ENCODE measurements at regions not wholly inside any gene's neighbourhood (a gene's known extent, or its start where the extent isn't known, plus 50 kb on each side); places are given as distances from the start of the nearest gene placed in this dataset.
A peak's percentile ranks its signal among the peaks of the same experiment; 100 is the strongest.
"Not testable (repeated sequence)": the region's sequence is repeated elsewhere in the genome, so short reads cannot be mapped to it uniquely, and the experiment has no call there.

DNA sequence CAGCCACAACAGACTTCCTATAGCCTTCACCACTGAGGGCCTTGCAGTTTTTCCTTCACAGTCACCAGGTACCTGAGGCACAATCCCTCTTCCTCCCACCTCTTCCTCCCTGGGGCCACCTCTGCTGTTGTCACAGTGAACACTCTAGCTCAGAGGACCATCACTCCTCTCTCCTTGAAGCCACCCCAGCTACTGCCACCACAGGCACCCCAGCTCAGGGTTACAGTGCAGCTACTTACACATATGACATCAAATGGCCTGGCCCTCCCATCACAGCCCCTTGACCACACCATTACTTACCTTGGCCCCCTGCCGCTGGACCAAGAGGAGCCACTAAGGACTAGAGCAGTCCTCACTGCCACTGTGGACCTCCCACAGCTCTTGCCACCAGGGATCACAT, 213.5 kb upstream of the CRBN start:
- no peak for DNase-seq
- H3K36me3 Mint-ChIP-seq, result no peaks in the 10 kb centered on the region

DNA sequence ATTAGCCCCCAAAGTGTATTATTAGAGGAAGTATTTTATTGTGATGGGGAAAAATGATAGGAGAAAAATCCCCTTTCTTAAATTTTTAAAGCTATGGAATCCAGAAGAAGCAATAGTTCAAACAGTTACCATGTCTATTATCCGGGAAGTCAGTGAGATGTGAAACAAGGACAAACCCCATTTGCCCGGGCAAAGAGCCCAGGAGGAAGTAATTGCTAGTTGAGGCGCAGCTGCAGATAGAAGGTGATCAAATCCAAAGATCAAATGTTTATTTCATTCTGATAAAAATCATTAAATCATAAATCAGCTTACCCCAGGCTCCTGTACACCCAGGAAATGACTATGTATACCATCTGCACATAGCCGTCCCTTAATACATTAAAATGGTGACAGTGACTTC, 204.0 kb upstream of the CRBN start:
- Mint-ChIP-seq H3K4me1 (no peaks in the 10 kb centered on the region), H3K36me3 (peaks cover 0 to 3% (median 0%) of the 10 kb centered on the region in 3 donors), H3K27me3 (ENCODE audit: low read depth in 3 of 3) (peaks cover 0 to 3% (median 2%) of the 10 kb centered on the region in 3 donors), H3K9me3 (peaks cover 0 to 7% (median 0%) of the 10 kb centered on the region in 6 donors), H3K27ac (no peak overlapping the region), H3K4me3 (no peak overlapping the region)
- no peak for DNase-seq

More for the DNA sequence above, 213.5 kb upstream of the CRBN start:
- Mint-ChIP-seq H3K4me1 (no peaks in the 10 kb centered on the region), H3K27ac (no peak overlapping the region), H3K9me3 (peaks cover 0 to 8% (median 2%) of the 10 kb centered on the region in 6 donors), H3K4me3 (no peak overlapping the region), H3K27me3 (ENCODE audit: low read depth in 3 of 3) (no peaks in the 10 kb centered on the region)

DNA sequence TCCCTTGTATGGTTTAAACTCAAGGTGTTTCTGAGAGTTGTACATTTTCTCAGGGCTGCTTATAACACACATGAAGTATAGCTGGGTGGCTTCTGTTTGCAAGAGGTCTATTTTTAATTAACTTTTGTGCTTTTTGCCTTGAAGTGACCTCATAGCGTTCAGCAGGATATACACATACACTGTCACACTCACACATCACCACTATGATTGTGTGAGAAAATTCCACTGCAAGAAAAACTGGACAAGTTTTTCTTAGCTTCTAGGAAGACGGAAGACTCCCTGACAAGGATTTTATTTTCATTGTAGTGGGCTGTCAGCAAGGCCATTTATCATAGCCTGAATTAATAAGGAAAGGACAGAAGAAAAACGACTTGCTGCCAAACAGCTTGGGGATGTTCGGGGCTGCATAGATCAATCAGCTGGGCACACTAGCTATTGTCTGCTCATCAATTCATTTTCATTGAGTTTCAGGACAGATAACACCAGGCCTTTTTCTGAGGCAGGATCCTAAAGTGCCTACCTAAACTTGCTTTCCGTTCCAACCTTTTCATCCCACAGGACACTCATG, 192.8 kb upstream of the CRBN start:
- H3K27ac Mint-ChIP-seq, result no peak overlapping the region
- H3K27me3 Mint-ChIP-seq (ENCODE audit: low read depth in 3 of 3), result peaks cover 0 to 1% (median 0%) of the 10 kb centered on the region in 3 donors
- DNase-seq, result no peak
- H3K9me3 Mint-ChIP-seq, result peaks cover 4 to 21% (median 9%) of the 10 kb centered on the region in 6 donors
- no peaks in the 10 kb centered on the region for H3K4me1 Mint-ChIP-seq
- H3K4me3 Mint-ChIP-seq, result no peak overlapping the region
- no peaks in the 10 kb centered on the region for H3K36me3 Mint-ChIP-seq

DNA sequence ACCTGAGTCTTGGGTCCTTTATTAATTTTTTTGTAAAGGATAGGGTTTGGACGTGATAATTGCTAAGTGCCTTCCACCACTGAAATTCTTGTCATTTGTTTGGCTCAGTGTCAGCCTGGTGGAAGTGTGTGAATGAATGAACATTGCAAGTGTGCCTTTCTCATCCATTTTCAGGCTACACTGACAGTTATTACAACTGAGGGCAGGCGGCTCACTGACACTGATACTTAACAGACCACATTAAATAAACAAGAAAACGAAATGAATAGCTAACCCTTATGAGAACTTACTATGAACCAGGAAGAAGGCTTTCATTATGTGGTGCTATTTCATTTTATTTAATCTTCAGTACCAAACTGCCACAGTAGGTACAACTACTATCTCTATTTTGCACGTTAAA, 188.8 kb upstream of the CRBN start:
- no peak overlapping the region for H3K4me3 Mint-ChIP-seq
- H3K36me3 Mint-ChIP-seq, result no peaks in the 10 kb centered on the region
- no peaks in the 10 kb centered on the region for H3K9me3 Mint-ChIP-seq
- no peak overlapping the region for H3K27ac Mint-ChIP-seq
- H3K27me3 Mint-ChIP-seq (ENCODE audit: low read depth in 3 of 3), result no peaks in the 10 kb centered on the region
- DNase-seq, result no peak
- H3K4me1 Mint-ChIP-seq, result no peaks in the 10 kb centered on the region

DNA sequence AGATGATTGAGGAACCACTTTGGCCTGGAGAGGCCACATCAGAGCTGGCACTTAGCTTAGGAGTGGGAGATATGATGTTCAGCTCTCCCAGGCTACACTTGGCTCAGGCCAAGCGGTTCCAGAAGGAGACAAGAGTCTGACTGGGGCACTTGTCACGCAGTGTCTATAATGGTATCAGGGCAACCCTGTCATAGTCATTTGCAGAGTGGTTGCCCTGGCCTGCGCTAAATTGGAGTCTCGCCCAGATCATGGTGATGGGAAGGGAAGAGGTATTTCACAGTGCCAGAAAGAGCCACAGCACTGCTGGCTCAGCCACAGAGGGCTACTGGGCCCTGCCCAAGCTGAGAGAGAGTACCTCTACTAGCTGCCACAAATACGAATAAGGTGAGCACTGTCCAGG, 186.9 kb upstream of the CRBN start:
- peak overlapping the region in 1 of 6 donors; percentile 53 for H3K27ac Mint-ChIP-seq
- DNase-seq, result no peak
- no peaks in the 10 kb centered on the region for H3K27me3 Mint-ChIP-seq (ENCODE audit: low read depth in 3 of 3)
- no peaks in the 10 kb centered on the region for H3K4me1 Mint-ChIP-seq
- no peaks in the 10 kb centered on the region for H3K36me3 Mint-ChIP-seq
- H3K4me3 Mint-ChIP-seq, result no peak overlapping the region
- no peaks in the 10 kb centered on the region for H3K9me3 Mint-ChIP-seq

DNA sequence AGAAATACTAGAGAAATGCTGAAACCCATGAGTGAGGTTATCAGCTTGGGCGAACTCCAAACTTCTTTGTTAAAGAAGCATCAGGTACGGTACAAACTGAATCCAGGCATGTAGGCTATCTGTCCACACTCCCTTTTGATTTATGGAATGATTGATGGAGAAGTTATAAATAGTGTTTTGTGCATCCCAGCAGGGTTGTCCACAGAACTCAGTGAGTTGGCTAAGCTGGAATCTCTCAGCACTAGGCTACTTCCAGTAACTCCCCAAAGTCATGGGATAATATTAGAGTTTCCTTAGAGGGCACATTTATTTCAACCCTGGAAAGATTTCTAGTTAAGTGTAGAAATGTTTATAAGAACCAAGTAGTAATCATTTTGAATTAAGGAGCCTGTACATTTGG, 186.2 kb upstream of the CRBN start:
- Mint-ChIP-seq H3K27me3 (ENCODE audit: low read depth in 3 of 3) (no peaks in the 10 kb centered on the region), H3K4me3 (no peak overlapping the region), H3K27ac (no peak overlapping the region), H3K9me3 (no peaks in the 10 kb centered on the region), H3K36me3 (no peaks in the 10 kb centered on the region), H3K4me1 (no peaks in the 10 kb centered on the region)
- no peak for DNase-seq

DNA sequence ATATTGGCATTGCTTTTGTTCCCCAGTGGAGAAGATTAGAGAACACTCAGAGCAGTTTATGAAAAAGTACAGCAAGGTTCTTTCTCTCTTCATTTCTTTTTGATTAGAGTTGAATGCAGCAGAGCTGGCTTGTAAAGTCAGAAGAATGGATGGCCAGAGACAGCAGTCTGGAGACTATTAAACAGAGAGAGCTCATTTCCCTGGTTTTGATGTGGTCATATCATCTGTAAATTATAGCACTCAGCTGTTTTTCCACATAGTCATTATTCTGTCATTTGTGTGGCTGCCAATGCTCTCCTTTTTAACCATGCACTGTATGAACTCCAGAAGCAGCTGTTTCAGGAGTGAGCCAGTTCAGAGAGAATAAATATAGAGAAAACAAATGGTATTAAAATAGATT, 177.4 kb upstream of the CRBN start:
- H3K9me3 Mint-ChIP-seq, result no peaks in the 10 kb centered on the region
- H3K36me3 Mint-ChIP-seq, result no peaks in the 10 kb centered on the region
- H3K27me3 Mint-ChIP-seq (ENCODE audit: low read depth in 3 of 3), result peaks cover 0 to 1% (median 0%) of the 10 kb centered on the region in 3 donors
- no peak overlapping the region for H3K27ac Mint-ChIP-seq
- no peak overlapping the region for H3K4me3 Mint-ChIP-seq
- H3K4me1 Mint-ChIP-seq, result no peaks in the 10 kb centered on the region
- DNase-seq, result no peak

DNA sequence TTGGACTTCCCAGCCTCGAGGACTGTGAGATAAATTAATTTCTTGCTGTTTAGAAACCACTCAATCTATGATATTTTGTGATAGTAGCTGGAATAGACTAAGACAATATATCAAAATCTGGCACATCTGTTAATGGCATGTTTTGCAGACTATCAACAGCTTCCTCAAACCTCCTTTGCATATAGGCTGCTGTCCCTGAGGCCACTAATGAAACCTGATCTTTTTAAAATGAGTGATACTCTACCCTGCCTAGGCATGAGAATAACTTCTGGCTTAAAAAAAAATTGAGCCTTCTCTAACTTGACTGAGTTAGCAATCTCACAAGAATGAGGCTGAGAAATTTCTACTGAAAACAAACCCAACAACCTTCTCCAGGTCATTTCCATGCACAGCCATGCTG, 176.0 kb upstream of the CRBN start:
- Mint-ChIP-seq H3K27me3 (ENCODE audit: low read depth in 3 of 3) (peaks cover 0 to 1% (median 0%) of the 10 kb centered on the region in 3 donors), H3K4me3 (no peak overlapping the region), H3K27ac (no peak overlapping the region), H3K4me1 (no peaks in the 10 kb centered on the region), H3K9me3 (no peaks in the 10 kb centered on the region), H3K36me3 (no peaks in the 10 kb centered on the region)
- no peak for DNase-seq

DNA sequence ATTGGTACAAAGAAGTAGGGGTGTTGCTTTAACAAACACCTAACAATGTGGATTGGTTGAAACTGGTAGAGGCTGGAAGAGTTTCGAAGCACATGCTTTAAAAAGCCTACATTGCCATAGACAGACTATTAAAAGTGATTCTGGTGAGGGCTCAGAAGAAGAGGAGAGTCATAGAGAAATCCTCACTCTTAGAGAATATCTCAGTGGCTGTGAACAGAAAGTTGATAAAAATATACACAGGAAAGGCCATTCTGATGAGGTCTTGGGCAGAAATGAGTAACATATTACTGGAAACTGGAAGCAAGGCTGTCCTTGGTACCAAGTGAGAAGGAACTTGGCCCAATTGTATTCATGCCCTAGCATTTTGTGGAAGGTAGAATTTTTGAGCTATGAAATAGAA, 173.7 kb upstream of the CRBN start:
- no peak overlapping the region for H3K4me3 Mint-ChIP-seq
- peaks cover 0 to 3% (median 0%) of the 10 kb centered on the region in 3 donors for H3K36me3 Mint-ChIP-seq
- H3K4me1 Mint-ChIP-seq, result no peaks in the 10 kb centered on the region
- H3K27me3 Mint-ChIP-seq (ENCODE audit: low read depth in 3 of 3), result peaks cover 0 to 4% (median 0%) of the 10 kb centered on the region in 3 donors
- no peak for DNase-seq
- no peak overlapping the region for H3K27ac Mint-ChIP-seq
- H3K9me3 Mint-ChIP-seq, result no peaks in the 10 kb centered on the region

DNA sequence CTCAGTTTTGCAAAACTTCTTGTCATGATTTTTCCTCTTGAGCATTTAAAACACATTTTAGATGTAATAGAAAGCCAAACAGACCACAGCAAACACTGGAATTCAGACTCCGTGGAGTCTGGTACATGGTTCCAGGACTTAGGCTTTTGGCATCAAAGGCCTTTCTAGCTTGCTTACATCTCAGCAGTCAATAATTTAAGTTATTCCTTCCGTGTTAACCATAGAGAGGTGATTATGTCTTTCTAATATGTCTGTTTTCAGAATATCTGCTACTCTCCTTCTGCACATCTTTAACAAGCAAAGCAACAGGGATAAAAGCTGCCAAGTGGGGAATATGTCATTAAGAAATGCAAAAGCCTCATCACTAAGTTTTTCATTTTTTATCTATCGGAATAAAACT, 171.7 kb upstream of the CRBN start:
- DNase-seq, result no peak
- Mint-ChIP-seq H3K9me3 (no peaks in the 10 kb centered on the region), H3K27me3 (ENCODE audit: low read depth in 3 of 3) (peaks cover 0 to 4% (median 0%) of the 10 kb centered on the region in 3 donors), H3K4me1 (no peaks in the 10 kb centered on the region), H3K36me3 (peaks cover 0 to 3% (median 0%) of the 10 kb centered on the region in 3 donors), H3K27ac (no peak overlapping the region), H3K4me3 (no peak overlapping the region)

DNA sequence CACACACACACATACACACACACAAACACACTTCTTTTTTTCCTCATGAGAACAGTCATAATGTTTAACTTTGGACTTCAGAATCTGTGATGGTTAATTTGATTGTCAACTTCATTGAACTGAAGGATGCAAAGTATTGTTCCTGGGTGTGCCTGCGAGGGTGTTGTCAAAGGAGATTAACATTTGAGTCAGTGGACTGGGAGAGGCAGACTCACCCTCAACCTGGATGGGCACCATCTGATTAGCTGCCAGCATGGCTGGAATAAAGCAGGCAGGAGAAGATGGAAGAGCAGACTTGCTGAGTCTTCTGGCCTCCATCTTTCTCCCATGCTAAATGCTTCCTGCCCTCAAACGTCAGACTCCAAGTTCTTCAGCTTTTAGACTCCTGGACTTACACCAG, 167.6 kb upstream of the CRBN start:
- H3K4me1 Mint-ChIP-seq; H3K27me3 Mint-ChIP-seq (ENCODE audit: low read depth in 3 of 3); H3K27ac Mint-ChIP-seq; H3K36me3 Mint-ChIP-seq; H3K4me3 Mint-ChIP-seq; H3K9me3 Mint-ChIP-seq; DNase-seq: not testable (repeated sequence)

DNA sequence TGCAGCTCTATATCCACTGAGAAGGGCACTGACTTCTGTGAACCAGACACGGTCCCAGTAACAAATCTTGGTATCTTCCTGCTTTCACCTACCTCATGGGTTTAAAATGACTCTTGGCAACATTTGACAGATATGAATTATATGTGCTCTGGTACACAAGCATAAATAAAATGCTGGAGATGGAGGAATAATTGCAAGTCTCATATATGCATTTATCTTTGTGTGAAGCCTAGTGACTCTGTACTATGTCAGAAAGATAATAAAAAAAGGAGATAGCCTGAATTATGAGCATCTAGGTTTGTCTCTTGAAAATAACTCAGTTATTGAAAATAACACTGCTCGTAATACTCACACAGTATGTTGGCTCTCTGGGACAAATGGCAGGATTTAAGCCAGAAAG, 167.1 kb upstream of the CRBN start:
- Mint-ChIP-seq H3K27me3 (ENCODE audit: low read depth in 3 of 3) (peaks cover 0 to 6% (median 0%) of the 10 kb centered on the region in 3 donors), H3K4me1 (no peaks in the 10 kb centered on the region), H3K36me3 (peaks cover 0 to 3% (median 0%) of the 10 kb centered on the region in 3 donors), H3K9me3 (peaks cover 0 to 4% (median 0%) of the 10 kb centered on the region in 6 donors), H3K4me3 (no peak overlapping the region), H3K27ac (no peak overlapping the region)
- DNase-seq, result no peak

DNA sequence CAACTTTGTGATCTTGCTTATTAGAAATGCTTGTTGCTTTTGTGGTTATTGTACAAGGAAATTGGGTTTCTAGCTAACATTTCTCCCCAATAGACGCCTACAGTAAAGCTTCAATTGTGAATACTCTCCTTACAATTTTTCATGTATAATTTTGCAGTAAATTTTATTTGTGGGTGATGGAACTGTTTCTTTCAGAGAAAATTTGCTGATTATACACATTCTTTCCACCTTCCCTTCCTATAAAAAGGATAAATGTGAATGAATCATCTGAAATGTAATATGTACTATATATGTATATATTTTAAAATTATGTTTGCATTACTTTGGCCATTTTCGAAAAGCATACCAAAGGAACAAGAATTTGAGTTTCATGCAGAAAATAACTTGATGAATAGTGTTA, 162.7 kb upstream of the CRBN start:
- no peaks in the 10 kb centered on the region for H3K36me3 Mint-ChIP-seq
- no peak for DNase-seq

DNA sequence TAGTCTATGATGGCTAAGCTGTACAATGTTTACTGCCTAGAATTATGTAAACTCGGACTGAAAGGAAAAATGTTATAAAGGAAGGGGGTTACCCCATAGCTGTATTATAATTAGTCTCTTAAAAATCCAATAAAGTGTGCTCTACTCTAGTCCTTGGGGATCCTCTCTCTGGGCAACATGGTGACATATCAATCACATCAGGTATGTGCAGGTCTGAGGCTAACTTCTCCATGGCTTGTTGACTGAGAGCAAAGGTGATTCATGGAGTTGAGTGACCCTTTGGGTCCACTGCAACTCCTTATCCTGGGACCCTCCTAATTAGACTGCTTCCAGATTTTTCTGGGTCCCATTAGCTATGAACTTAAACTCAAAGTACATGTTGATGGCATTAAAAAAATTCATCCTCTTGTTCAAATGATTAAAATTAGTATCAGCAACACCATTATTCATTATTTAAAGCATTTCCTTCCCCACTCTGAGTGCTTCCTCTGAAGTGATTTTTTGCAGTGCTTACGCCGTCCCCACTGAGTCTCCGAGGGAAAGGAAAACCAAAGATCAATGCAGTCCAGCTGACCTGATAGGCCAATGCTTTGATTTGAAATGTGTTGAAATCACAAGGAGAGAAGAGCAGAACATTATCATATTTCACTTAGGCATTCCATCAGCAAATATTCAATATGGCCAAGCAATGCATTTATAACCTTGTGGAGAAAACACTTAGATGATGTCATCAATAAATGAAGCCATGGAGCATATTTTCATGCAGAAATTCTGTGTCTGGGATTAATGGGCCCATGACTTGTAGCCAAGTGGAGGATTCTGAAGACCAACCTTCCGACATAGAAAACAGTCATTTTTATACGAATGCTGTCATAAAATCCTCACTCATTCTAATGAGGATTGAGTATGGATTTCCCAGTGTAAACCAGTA, 161.7 kb upstream of the CRBN start:
- H3K4me1 Mint-ChIP-seq, result no peaks in the 10 kb centered on the region
- no peaks in the 10 kb centered on the region for H3K36me3 Mint-ChIP-seq
- H3K27ac Mint-ChIP-seq, result no peak overlapping the region
- DNase-seq, result no peak
- H3K4me3 Mint-ChIP-seq, result no peak overlapping the region
- H3K9me3 Mint-ChIP-seq, result peaks cover 0 to 8% (median 0%) of the 10 kb centered on the region in 6 donors
- H3K27me3 Mint-ChIP-seq (ENCODE audit: low read depth in 3 of 3), result peaks cover 0 to 3% (median 2%) of the 10 kb centered on the region in 3 donors

More for the DNA sequence above, 162.7 kb upstream of the CRBN start:
- no peaks in the 10 kb centered on the region for H3K4me1 Mint-ChIP-seq
- peaks cover 0 to 3% (median 2%) of the 10 kb centered on the region in 3 donors for H3K27me3 Mint-ChIP-seq (ENCODE audit: low read depth in 3 of 3)
- peaks cover 0 to 4% (median 0%) of the 10 kb centered on the region in 6 donors for H3K9me3 Mint-ChIP-seq
- no peak overlapping the region for H3K27ac Mint-ChIP-seq
- no peak overlapping the region for H3K4me3 Mint-ChIP-seq

Data from immature natural killer cell (primary cell).